Vagina (tissue), 2 donors: ENCODE measurements at regions not wholly inside any gene's neighbourhood (a gene's known extent, or its start where the extent isn't known, plus 50 kb on each side); places are given as distances from the start of the nearest gene placed in this dataset.
"Not testable (repeated sequence)": the region's sequence is repeated elsewhere in the genome, so short reads cannot be mapped to it uniquely, and the experiment has no call there.

ENCODE experiments used
- DNase-seq, 2 donors: peaks; one replicate each; pipeline ENCODE4 v3.0.0-alpha.2; 2017; ENCODE audit errors: extremely low spot score in 2 of 2
- H3K27ac ChIP-seq: fragments of 200-600 bp; sonication (generic); one replicate; pipeline ENCODE4 v1.5.1; 2019
- H3K27me3 ChIP-seq: fragments of 200-600 bp; sonication (generic); one replicate; pipeline ENCODE4 v1.5.1; 2019
- H3K36me3 ChIP-seq, 2 donors: fragments of 200-600 bp; sonication (generic); one replicate each; pipeline ENCODE4 v1.5.1; 2017 to 2019
- H3K4me1 ChIP-seq: fragments of 200-600 bp; sonication (generic); one replicate; pipeline ENCODE4 v1.5.1; 2019
- H3K4me3 ChIP-seq, 2 donors: fragments of 200-600 bp; sonication (generic); 1 replicate in 1 of 2; 2 replicates in 1 of 2; pipeline ENCODE4 v1.5.1; 2016 to 2019
- H3K9me3 ChIP-seq: fragments of 200-600 bp; sonication (generic); one replicate; pipeline ENCODE4 v1.5.1; 2019
- POLR2A ChIP-seq, 2 donors: fragments of 450-650 bp; IDR thresholded peaks; one replicate each; pipeline ENCODE4 v1.6.1; 2017; ENCODE audit warnings: antibody characterized with exemption in 2 of 2, mild to moderate bottlenecking in 2 of 2, moderate library complexity in 2 of 2
- POLR2AphosphoS5 ChIP-seq, 2 donors: sonication (generic); formaldehyde crosslinking; IDR thresholded peaks; one replicate each; pipeline ENCODE4 v1.9.0; 2017; ENCODE audit warnings: antibody characterized with exemption in 2 of 2, mild to moderate bottlenecking in 2 of 2, low read depth in 1 of 2; ENCODE audit not compliant: insufficient read depth in 1 of 2
- intact Hi-C: fragments of 100-400 bp; cut with DNase I; formaldehyde crosslinking; loops from one replicate; pipeline ENCODE4 v1.15.1; 2023
- TF ChIP-seq, protein P1 (sequence below), 3 experiments: fragments of 450-650 bp in 2 of 3; fragments of 200-600 bp in 1 of 3; sonication (generic) in 1 of 3; IDR thresholded peaks; one replicate each; pipeline ENCODE4 v1.5.1; 2017 to 2019; ENCODE audit warnings: antibody characterized with exemption in 3 of 3, mild to moderate bottlenecking in 2 of 3, moderate library complexity in 2 of 3

DNA sequence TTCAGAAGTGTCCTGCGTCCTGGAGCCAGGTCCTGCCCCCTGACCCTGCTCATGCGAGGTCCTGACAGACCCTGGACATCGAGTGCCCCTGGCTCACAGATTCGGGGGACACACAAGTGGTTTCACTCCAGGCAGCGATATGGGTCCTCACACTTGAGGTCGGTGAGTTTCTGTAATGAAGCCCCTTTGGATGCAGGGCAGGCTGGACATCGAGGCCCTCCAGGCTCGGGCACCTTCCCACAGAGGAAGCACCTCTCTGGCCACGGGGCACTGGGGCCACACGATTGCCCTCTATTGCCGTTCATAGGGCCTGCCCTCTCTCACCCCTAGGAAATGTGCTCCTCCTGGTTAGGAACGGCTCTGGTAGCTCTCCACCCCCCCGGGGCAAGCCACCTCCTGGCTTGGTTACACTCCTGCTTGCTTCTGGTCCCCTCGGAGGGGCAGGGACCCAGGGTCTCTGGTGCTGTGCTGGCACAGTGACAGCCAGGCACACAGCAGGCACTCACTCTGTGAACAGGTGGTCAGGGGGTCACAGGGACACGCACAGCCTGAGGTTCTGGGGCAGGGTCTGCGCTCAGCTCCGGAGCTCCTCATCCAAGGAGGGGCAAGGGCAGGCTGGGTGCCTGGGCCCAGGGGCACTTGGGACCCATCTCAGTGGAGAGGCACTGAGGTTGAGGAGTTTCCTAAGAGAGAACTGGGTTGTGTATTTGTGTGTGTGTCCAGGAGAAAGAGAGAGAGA, 907.7 kb downstream of the BRD1 start:
- no peaks in the 10 kb centered on the region for H3K9me3 ChIP-seq
- DNase-seq: peak in 1 of 2 donors; percentile 47
- H3K27ac ChIP-seq: no peak overlapping the region
- H3K4me1 ChIP-seq: no peaks in the 10 kb centered on the region
- no peaks in the 10 kb centered on the region for H3K36me3 ChIP-seq
- no peak overlapping the region for H3K4me3 ChIP-seq
- intact Hi-C loops: no loop called here
- no peak for TF ChIP-seq POLR2AphosphoS5 (IDR thresholded peaks at IDR 0.05; ENCODE audit: insufficient read depth in 1 of 2, low read depth in 1 of 2)
- no peak for TF ChIP-seq POLR2A (IDR thresholded peaks at IDR 0.05)
- TF ChIP-seq, protein P1, sequence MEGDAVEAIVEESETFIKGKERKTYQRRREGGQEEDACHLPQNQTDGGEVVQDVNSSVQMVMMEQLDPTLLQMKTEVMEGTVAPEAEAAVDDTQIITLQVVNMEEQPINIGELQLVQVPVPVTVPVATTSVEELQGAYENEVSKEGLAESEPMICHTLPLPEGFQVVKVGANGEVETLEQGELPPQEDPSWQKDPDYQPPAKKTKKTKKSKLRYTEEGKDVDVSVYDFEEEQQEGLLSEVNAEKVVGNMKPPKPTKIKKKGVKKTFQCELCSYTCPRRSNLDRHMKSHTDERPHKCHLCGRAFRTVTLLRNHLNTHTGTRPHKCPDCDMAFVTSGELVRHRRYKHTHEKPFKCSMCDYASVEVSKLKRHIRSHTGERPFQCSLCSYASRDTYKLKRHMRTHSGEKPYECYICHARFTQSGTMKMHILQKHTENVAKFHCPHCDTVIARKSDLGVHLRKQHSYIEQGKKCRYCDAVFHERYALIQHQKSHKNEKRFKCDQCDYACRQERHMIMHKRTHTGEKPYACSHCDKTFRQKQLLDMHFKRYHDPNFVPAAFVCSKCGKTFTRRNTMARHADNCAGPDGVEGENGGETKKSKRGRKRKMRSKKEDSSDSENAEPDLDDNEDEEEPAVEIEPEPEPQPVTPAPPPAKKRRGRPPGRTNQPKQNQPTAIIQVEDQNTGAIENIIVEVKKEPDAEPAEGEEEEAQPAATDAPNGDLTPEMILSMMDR (IDR thresholded peaks at IDR 0.05): no peak
- H3K27me3 ChIP-seq: no peaks in the 10 kb centered on the region

DNA sequence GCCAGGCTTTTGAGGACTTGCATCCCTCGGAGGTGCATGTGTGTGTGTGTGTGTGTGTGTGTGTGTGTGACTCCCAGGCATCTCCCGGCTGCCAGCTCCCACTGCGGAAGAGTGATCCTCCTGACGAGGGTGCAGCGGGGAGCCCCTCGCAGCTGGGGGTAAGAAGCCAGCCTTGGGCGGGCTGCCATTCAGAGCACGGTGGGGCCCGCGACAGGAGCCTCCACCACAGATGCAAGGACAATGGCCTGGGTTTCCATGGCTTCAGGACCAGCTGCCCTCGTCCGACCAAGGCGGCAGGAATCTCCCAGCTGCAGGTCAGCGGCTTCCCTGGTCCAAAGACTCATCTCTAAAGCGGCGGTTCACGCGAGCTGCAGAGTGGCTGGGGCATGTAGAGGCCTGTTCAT, 908.5 kb downstream of the BRD1 start:
- intact Hi-C loops: no loop called here
- DNase-seq: peak in 1 of 2 donors; percentile 34
- H3K9me3 ChIP-seq: no peaks in the 10 kb centered on the region
- no peaks in the 10 kb centered on the region for H3K27me3 ChIP-seq
- H3K27ac ChIP-seq: no peak overlapping the region
- TF ChIP-seq POLR2A (IDR thresholded peaks at IDR 0.05): no peak
- TF ChIP-seq POLR2AphosphoS5 (IDR thresholded peaks at IDR 0.05; ENCODE audit: insufficient read depth in 1 of 2, low read depth in 1 of 2): no peak
- TF ChIP-seq, protein P1 (IDR thresholded peaks at IDR 0.05): no peak
- no peaks in the 10 kb centered on the region for H3K4me1 ChIP-seq
- no peaks in the 10 kb centered on the region for H3K36me3 ChIP-seq
- H3K4me3 ChIP-seq: no peak overlapping the region

DNA sequence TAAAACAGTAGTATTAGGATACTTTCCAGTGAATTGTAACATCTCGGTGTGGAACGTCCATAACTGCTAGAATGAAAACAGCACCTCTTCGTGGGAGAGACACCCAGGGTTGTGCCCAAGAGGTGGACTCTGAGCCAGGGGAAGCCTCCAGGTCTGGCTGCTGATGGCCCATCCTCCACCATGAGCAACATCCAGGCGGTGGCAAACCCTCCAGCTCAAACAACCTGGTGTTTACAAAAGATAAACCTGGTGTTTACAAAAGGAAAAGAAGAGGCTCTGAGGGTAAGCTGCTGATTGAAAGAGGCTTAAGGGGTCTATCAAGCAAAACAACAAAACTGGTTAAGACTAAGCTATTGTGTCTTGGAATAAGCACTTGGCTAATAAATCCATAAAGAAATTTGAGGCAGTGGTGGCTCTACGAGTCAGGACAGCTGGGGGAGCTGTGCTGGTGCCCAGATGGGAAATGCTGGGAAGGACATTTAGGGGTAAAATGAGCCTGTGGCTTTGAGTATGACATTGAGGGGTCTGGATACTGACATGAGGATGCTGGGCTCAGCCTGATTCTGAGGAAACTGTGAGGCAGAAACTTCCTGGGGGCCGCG, 909.0 kb downstream of the BRD1 start:
- Histone ChIP-seq H3K4me1 (no peaks in the 10 kb centered on the region), H3K9me3 (no peaks in the 10 kb centered on the region), H3K36me3 (no peaks in the 10 kb centered on the region), H3K4me3 (no peak overlapping the region), H3K27ac (no peak overlapping the region), H3K27me3 (no peaks in the 10 kb centered on the region)
- no peak for DNase-seq
- intact Hi-C loops: no loop called here
- TF ChIP-seq POLR2AphosphoS5 (IDR thresholded peaks at IDR 0.05; ENCODE audit: insufficient read depth in 1 of 2, low read depth in 1 of 2) (no peak), POLR2A (IDR thresholded peaks at IDR 0.05) (no peak)
- TF ChIP-seq, protein P1 (IDR thresholded peaks at IDR 0.05): no peak

DNA sequence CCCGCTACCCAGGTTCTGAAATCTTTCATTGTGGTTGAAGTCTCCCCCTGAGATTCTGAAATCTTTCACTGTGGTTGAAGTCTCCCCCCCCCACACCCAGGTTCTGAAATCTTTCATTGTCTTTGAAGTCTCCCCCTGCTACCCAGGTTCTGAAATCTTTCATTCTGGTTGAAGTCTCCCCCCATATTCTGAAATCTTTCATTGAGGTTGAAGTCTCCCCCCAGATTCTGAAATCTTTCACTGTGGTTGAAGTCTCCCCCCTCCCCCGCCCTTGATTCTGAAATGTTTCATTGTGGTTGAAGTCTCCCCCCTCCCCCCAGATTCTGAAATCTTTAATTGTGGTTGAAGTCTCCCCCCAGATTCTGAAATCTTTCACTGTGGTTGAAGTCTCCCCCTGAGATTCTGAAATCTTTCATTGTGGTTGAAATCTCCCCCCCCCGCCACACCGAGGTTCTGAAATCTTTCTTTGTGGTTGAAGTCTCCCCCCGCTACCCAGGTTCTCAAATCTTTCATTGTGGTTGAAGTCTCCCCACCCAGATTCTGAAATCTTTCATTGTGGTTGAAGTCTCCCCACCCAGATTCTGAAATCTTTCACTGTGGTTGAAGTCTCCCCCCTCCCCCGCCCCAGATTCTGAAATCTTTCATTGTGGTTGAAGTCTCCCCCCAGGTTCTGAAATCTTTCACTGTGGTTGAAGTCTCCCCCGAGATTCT, 915.2 kb downstream of the BRD1 start:
- DNase-seq, H3K36me3 ChIP-seq, H3K9me3 ChIP-seq, H3K4me3 ChIP-seq, H3K27me3 ChIP-seq, H3K27ac ChIP-seq, intact Hi-C loops, H3K4me1 ChIP-seq: not testable (repeated sequence)

DNA sequence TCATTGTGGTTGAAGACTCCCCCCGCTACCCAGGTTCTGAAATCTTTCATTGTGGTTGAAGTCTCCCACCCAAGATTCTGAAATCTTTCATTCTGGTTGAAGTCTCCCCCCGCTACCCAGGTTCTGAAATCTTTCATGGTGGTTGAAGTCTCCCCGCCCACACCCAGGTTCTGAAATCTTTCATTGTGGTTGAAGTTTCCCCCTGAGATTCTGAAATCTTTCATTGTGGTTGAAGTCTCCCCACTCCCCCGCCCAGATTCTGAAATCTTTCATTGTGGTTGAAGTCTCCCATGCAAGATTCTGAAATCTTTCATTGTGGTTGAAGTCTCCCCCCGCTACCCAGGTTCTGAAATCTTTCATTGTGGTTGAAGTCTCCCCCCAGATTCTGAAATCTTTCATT, 916.0 kb downstream of the BRD1 start:
- H3K27me3 ChIP-seq, H3K4me3 ChIP-seq, H3K9me3 ChIP-seq, H3K27ac ChIP-seq, H3K36me3 ChIP-seq, H3K4me1 ChIP-seq, DNase-seq, intact Hi-C loops: not testable (repeated sequence)

DNA sequence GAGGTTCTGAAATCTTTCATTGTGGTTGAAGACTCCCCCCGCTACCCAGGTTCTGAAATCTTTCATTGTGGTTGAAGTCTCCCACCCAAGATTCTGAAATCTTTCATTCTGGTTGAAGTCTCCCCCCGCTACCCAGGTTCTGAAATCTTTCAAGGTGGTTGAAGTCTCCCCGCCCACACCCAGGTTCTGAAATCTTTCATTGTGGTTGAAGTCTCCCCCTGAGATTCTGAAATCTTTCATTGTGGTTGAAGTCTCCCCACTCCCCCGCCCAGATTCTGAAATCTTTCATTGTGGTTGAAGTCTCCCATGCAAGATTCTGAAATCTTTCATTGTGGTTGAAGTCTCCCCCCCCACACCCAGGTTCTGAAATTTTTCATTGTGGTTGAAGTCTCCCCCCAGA, 916.6 kb downstream of the BRD1 start:
- intact Hi-C loops, DNase-seq, H3K27me3 ChIP-seq, H3K27ac ChIP-seq, H3K4me3 ChIP-seq, H3K36me3 ChIP-seq, H3K4me1 ChIP-seq, H3K9me3 ChIP-seq: not testable (repeated sequence)
